Spleen (tissue), 11 donors: ENCODE measurements at regions not wholly inside any gene's neighbourhood (a gene's known extent, or its start where the extent isn't known, plus 50 kb on each side); places are given as distances from the start of the nearest gene placed in this dataset.
A peak's percentile ranks its signal among the peaks of the same experiment; 100 is the strongest.

Source experiments
- DNase-seq: peaks from one replicate; pipeline ENCODE4 v3.0.0-alpha.2; 2020
- H3K27ac ChIP-seq, 8 donors: fragments of 200-600 bp; sonication (generic) in 7 of 8; 1 replicate in 4 of 8; 2 replicates in 4 of 8; pipeline versions ENCODE4 v1.5.0 to v1.8.0; 2016 to 2021; ENCODE audit warnings: inconsistent platforms in 4 of 8, mild to moderate bottlenecking in 4 of 8, moderate library complexity in 1 of 8
- H3K27me3 ChIP-seq, 7 donors: fragments of 200-600 bp; sonication (generic) in 6 of 7; replicated peaks in 1 of 7; 1 replicate in 4 of 7; 2 replicates in 3 of 7; pipeline versions ENCODE4 v1.5.0 to v1.8.0; 2016 to 2021; ENCODE audit warnings: inconsistent platforms in 3 of 7, mild to moderate bottlenecking in 1 of 7
- H3K36me3 ChIP-seq, 6 donors: fragments of 200-600 bp; sonication (generic) in 5 of 6; 1 replicate in 4 of 6; 2 replicates in 2 of 6; pipeline versions ENCODE4 v1.5.0 to v1.8.0; 2016 to 2021; ENCODE audit warnings: inconsistent platforms in 2 of 6
- H3K4me1 ChIP-seq, 6 donors: fragments of 200-600 bp; sonication (generic) in 5 of 6; 1 replicate in 3 of 6; 2 replicates in 3 of 6; pipeline versions ENCODE4 v1.5.0 to v1.8.0; 2016 to 2021; ENCODE audit warnings: inconsistent platforms in 3 of 6
- H3K4me3 ChIP-seq, 8 donors: fragments of 200-600 bp; sonication (generic) in 7 of 8; 1 replicate in 4 of 8; 2 replicates in 4 of 8; pipeline versions ENCODE4 v1.5.0 to v1.8.0; 2016 to 2021; ENCODE audit warnings: inconsistent platforms in 4 of 8, mild to moderate bottlenecking in 4 of 8, moderate library complexity in 2 of 8
- H3K9me3 ChIP-seq, 8 donors: fragments of 200-600 bp; sonication (generic) in 7 of 8; 1 replicate in 4 of 8; 2 replicates in 4 of 8; pipeline versions ENCODE4 v1.5.0 to v1.8.0; 2016 to 2021; ENCODE audit warnings: inconsistent platforms in 4 of 8
- CTCF ChIP-seq, 11 experiments: fragments of 200-600 bp in 7 of 11; fragments of 450-650 bp in 4 of 11; sonication (generic) in 4 of 11; IDR thresholded peaks in 8 of 11; conservative IDR thresholded peaks in 3 of 11; 1 replicate in 7 of 11; 2 replicates in 4 of 11; pipeline versions ENCODE4 v1.4.0 to v1.8.0; 2016 to 2021; ENCODE audit warnings: antibody characterized with exemption in 11 of 11, inconsistent platforms in 4 of 11, mild to moderate bottlenecking in 1 of 11
- POLR2A ChIP-seq, 3 donors: fragments of 450-650 bp; IDR thresholded peaks; one replicate each; pipeline ENCODE4 v1.5.1; 2017; ENCODE audit warnings: antibody characterized with exemption in 3 of 3, mild to moderate bottlenecking in 1 of 3
- POLR2AphosphoS5 ChIP-seq, 3 donors: sonication (generic); formaldehyde crosslinking; IDR thresholded peaks; one replicate each; pipeline ENCODE4 v1.5.1; 2017; ENCODE audit warnings: antibody characterized with exemption in 3 of 3
- WGBS, 5 donors: extraction: QIAGEN DNeasy Blood & Tissue Kit in 3 of 5; methylation state at CpG; one replicate each; pipeline versions ENCODE4 v1.1.5 to v1.1.7; 2013 to 2018; 5-methylcytosine and 5-hydroxymethylcytosine counted together
- intact Hi-C: fragments of 100-400 bp; cut with DNase I; formaldehyde crosslinking; loops from one replicate; pipeline ENCODE4 v1.15.0; 2023; ENCODE audit warnings: low total_unique reads
- donor health status: healthy with polysubstance abuse.
- donor health status: DM: no; HTN: no; CAD: no; lungs with moderate emphysema.
- donor health status: DM: no; HTN: no; CAD: no.
- donor health status: Bipolar disorder and iron deficiency.
- donor health status: healthy.
- donor health status: DM: no; HTN: no; CAD: no.
- donor health status: DM: yes; HTN: yes; CAD: no.

- no peak overlapping the region for H3K4me3 ChIP-seq
- no peaks in the 10 kb centered on the region for H3K36me3 ChIP-seq
- H3K27me3 ChIP-seq: no peaks in the 10 kb centered on the region
- no peak overlapping the region for H3K27ac ChIP-seq
- intact Hi-C loops: no loop called here
- no peaks in the 10 kb centered on the region for H3K9me3 ChIP-seq
- H3K4me1 ChIP-seq: peaks cover 0 to 6% (median 0%) of the 10 kb centered on the region in 6 donors
- WGBS, 5 donors: 91 to 97% (median 94%) methylated on average over 6 to 9 of the region's 9 CpGs
- DNase-seq: no peak
- TF ChIP-seq POLR2AphosphoS5 (IDR thresholded peaks at IDR 0.05) (no peak), POLR2A (IDR thresholded peaks at IDR 0.05) (no peak), CTCF (IDR thresholded peaks at IDR 0.05 in 8 of 11, conservative IDR thresholded peaks at IDR 0.05 in 3 of 11) (no peak)
Measured at GRCh38 chr2:217612920-217613319, 389.9 kb downstream of the TNS1 start.

- 66 to 91% (median 88%) methylated on average over 3 of the region's 3 CpGs for WGBS, 5 donors
- intact Hi-C loops: no loop called here
- no peak overlapping the region for H3K27ac ChIP-seq
- TF ChIP-seq POLR2A (IDR thresholded peaks at IDR 0.05) (no peak), POLR2AphosphoS5 (IDR thresholded peaks at IDR 0.05) (no peak), CTCF (IDR thresholded peaks at IDR 0.05 in 8 of 11, conservative IDR thresholded peaks at IDR 0.05 in 3 of 11) (no peak)
- H3K4me3 ChIP-seq: no peak overlapping the region
- no peaks in the 10 kb centered on the region for H3K27me3 ChIP-seq
- no peaks in the 10 kb centered on the region for H3K36me3 ChIP-seq
- DNase-seq: no peak
- H3K4me1 ChIP-seq: peaks cover 0 to 6% (median 0%) of the 10 kb centered on the region in 6 donors
- no peaks in the 10 kb centered on the region for H3K9me3 ChIP-seq
Measured at GRCh38 chr2:217612211-217612610, 390.6 kb downstream of the TNS1 start.

GRCh38 chr2:217611626-217612127, 391.1 kb downstream of the TNS1 start:
- no peaks in the 10 kb centered on the region for H3K9me3 ChIP-seq
- no peak overlapping the region for H3K4me3 ChIP-seq
- TF ChIP-seq CTCF (IDR thresholded peaks at IDR 0.05 in 8 of 11, conservative IDR thresholded peaks at IDR 0.05 in 3 of 11) (no peak), POLR2AphosphoS5 (IDR thresholded peaks at IDR 0.05) (no peak), POLR2A (IDR thresholded peaks at IDR 0.05) (no peak)
- H3K36me3 ChIP-seq: no peaks in the 10 kb centered on the region
- DNase-seq: no peak
- 89 to 100% (median 94%) methylated on average over 1 to 5 of the region's 5 CpGs for WGBS, 5 donors
- peaks cover 0 to 6% (median 0%) of the 10 kb centered on the region in 6 donors for H3K4me1 ChIP-seq
- no peaks in the 10 kb centered on the region for H3K27me3 ChIP-seq
- H3K27ac ChIP-seq: peak overlapping the region in 1 of 8 donors; percentile 53
- intact Hi-C loops: no loop called here

- Histone ChIP-seq H3K27ac (peak overlapping the region in 3 of 8 donors; percentile 31 to 53 (median 46)), H3K4me3 (no peak overlapping the region), H3K9me3 (no peaks in the 10 kb centered on the region), H3K36me3 (no peaks in the 10 kb centered on the region), H3K4me1 (peaks cover 0 to 6% (median 0%) of the 10 kb centered on the region in 6 donors), H3K27me3 (no peaks in the 10 kb centered on the region)
- DNase-seq: no peak
- TF ChIP-seq POLR2AphosphoS5 (IDR thresholded peaks at IDR 0.05) (no peak), CTCF (IDR thresholded peaks at IDR 0.05 in 8 of 11, conservative IDR thresholded peaks at IDR 0.05 in 3 of 11) (no peak), POLR2A (IDR thresholded peaks at IDR 0.05) (no peak)
- WGBS, 5 donors: 79 to 94% (median 89%) methylated on average over 4 of the region's 4 CpGs
- intact Hi-C loops: no loop called here
Measured at GRCh38 chr2:217611056-217611455, 391.7 kb downstream of the TNS1 start.
